ENCODE measurements at regions not wholly inside any gene's neighbourhood (a gene's known extent, or its start where the extent isn't known, plus 50 kb on each side); places are given as distances from the start of the nearest gene placed in this dataset.

GRCh38 chr2:181771356-181771755 lies 91.0 kb upstream of the NEUROD1 start:
- DNase-seq, result no peak

- DNase-seq, result no peak
Observed at GRCh38 chr2:181772334-181772733, 92.0 kb upstream of the NEUROD1 start.

GRCh38 chr2:181772777-181773176 lies 92.5 kb upstream of the NEUROD1 start:
- DNase-seq, result no peak

GRCh38 chr2:181774685-181775084 lies 94.4 kb upstream of the NEUROD1 start:
- DNase-seq, result peak; percentile 55

DNA sequence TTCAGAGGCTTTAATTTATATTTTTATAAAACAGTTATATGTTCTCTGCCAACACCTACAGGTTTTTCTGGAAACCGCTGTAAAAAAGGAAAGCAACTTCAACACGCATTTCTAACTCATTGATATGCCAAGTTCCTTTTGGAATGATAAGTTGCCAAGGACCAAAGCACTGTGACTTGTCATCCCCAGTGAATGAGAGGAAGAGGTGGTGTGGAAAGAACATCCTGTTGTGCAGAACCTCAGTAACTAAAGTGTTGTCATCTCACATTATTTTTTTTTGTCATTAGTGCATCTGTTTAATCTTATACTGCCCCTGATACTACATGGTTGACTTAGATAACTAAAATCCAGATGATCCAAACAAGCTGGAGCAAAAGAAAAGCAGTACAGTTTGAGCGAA lies 96.0 kb upstream of the NEUROD1 start:
- no peak for DNase-seq

GRCh38 chr2:181777734-181778133 lies 97.4 kb upstream of the NEUROD1 start:
- DNase-seq, result no peak

GRCh38 chr2:181778621-181779201 lies 98.4 kb upstream of the NEUROD1 start:
- peak; percentile 30 for DNase-seq

- peak; percentile 24 for DNase-seq
Observed at GRCh38 chr2:181779288-181780021, 99.1 kb upstream of the NEUROD1 start.

GRCh38 chr2:181780047-181780651 lies 99.8 kb upstream of the NEUROD1 start:
- peak; percentile 43 for DNase-seq

- no peak for DNase-seq
Observed at GRCh38 chr2:181780657-181781056, 100.3 kb upstream of the NEUROD1 start.

DNA sequence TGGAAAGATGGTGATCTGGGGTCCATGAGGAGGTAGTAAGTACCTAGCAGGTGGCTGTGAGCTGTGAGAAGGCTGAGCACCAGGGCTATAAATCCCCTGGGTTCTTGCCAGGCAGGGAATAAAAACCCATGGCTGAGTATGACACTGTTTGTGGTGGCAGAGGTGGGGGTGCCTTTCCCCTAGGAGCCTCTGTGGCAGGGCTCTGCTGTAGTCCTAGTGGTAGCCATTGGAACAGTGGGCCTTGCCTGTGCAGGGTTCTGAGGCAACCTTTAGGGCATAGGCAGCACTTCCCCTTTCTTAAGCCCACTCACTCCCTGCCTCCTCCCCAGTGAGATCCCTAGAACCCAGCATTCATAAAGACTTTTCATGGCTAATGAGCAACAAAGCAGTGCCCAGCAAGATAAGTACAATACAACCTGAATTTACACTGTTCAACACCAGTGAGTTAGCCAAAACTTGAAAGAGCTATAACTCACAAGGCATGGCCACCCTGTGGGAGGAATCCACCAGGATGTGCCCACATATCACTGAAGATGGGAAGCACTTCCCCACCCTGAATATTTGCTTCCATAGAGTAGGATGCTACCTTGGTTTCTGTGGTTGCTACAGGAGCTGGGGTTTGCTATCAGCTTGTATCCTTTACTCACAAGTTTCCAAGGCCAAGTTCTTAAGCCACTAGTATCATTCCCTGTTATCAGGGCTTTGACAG lies 100.9 kb upstream of the NEUROD1 start:
- no peak for DNase-seq

DNA sequence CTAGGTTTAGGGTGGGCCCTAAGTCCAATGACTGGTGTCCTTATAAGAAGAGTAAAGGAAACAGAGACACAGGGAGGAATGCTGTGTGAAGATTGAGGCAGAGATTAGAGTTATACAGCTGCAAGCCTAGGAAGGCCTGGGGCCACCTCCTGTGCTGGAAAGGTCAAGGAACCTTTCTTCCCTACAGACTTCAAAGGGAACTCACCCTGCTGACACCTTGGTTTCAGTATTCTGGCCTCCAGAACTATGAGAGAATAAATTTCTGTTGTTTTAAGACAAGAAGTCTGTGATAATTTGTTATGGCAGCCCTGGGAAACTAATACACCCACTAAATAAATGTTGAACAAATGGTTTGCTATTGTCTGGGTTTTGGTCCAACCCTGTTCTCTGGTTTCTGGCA lies 102.3 kb upstream of the NEUROD1 start:
- DNase-seq, result no peak

- DNase-seq, result peak; percentile 82
Observed at GRCh38 chr2:181784556-181784955, 104.2 kb upstream of the NEUROD1 start.

GRCh38 chr2:181785691-181786344 lies 105.5 kb upstream of the NEUROD1 start:
- peak; percentile 75 for DNase-seq

DNA sequence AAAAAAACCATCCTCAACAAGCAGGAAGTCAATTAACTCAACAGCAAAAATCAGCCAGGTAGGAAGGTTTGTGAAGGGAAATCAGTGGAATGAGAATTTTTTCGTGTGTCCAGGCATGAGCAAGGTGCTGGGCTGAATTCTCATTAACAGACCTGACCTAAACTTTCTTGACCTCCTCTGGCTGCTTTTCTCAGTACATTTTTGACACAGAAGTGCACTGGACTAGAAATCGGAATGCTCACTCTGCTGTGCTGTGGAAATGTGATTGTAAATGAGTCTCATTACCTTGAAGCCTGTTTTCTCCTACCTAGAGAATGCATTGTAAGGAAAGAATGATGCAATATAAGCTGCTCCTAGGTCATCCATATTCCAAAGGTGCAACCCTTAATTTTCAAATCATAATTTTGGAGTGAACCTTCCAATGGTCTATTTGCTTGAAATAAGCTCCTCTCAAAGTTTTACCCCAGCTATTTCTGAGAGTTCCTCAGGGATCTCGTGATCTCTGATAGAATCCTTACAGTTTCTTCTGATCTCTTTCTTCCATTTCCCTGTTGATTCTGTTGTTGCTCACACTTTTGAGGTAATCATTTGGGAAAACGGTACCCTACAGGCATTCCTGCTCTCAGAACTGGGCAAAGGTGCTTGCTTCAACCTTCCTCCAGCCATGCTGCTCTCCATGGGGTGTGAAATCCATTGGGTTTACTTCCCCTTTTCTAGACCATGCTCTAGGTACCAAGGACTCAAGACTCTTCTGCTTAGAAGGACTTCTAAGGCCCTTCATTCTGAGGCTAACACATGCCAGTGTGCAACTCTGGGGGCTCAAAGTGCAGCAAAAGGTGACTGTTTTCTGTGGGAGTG lies 104.9 kb upstream of the ITPRID2 start:
- no peak for DNase-seq

- no peak for DNase-seq
Observed at GRCh38 chr2:181787310-181788048, 104.1 kb upstream of the ITPRID2 start.

- peak; percentile 28 for DNase-seq
Observed at GRCh38 chr2:181788897-181789555, 102.5 kb upstream of the ITPRID2 start.

GRCh38 chr2:181789827-181790448 lies 101.6 kb upstream of the ITPRID2 start:
- no peak for DNase-seq

GRCh38 chr2:181790716-181791649 lies 100.5 kb upstream of the ITPRID2 start:
- DNase-seq, result peak; percentile 93

Data from EL (cell line).